NCI-H345 treated with DMSO at 0.1 percent for 48 hours (cell line): ENCODE measurements at regions not wholly inside any gene's neighbourhood (a gene's known extent, or its start where the extent isn't known, plus 50 kb on each side); places are given as distances from the start of the nearest gene placed in this dataset.

Experiments used
- DNase-seq: peaks from one replicate; lab custom pipeline; 2025; ENCODE audit not compliant: unreplicated experiment; lab: John Stamatoyannopoulos, UW

- DNase-seq, result no peak
These were observed 149.1 kb upstream of the CNTN5 start for GRCh38 chr11:98871690-98872089.

GRCh38 chr11:98874050-98874449, 146.7 kb upstream of the CNTN5 start:
- DNase-seq, result no peak

- peak; percentile 33 for DNase-seq
These were observed 124.8 kb upstream of the CNTN5 start for GRCh38 chr11:98895936-98896335.

GRCh38 chr11:98940913-98941312, 79.8 kb upstream of the CNTN5 start:
- DNase-seq, result no peak

- no peak for DNase-seq
These were observed 76.3 kb upstream of the CNTN5 start for GRCh38 chr11:98944461-98944860.

- no peak for DNase-seq
These were observed 68.6 kb upstream of the CNTN5 start for GRCh38 chr11:98952107-98952506.

GRCh38 chr11:98955551-98955950, 65.2 kb upstream of the CNTN5 start:
- no peak for DNase-seq

- DNase-seq, result no peak
These were observed 56.6 kb upstream of the CNTN5 start for GRCh38 chr11:98964146-98964545.

GRCh38 chr11:98965358-98965757, 55.4 kb upstream of the CNTN5 start:
- no peak for DNase-seq

- DNase-seq, result no peak
These were observed 55.0 kb upstream of the CNTN5 start for GRCh38 chr11:98965775-98966174.

- DNase-seq, result no peak
These were observed 53.7 kb upstream of the CNTN5 start for GRCh38 chr11:98967005-98967404.
